ENCODE measurements at regions not wholly inside any gene's neighbourhood (a gene's known extent, or its start where the extent isn't known, plus 50 kb on each side); places are given as distances from the start of the nearest gene placed in this dataset.

DNA sequence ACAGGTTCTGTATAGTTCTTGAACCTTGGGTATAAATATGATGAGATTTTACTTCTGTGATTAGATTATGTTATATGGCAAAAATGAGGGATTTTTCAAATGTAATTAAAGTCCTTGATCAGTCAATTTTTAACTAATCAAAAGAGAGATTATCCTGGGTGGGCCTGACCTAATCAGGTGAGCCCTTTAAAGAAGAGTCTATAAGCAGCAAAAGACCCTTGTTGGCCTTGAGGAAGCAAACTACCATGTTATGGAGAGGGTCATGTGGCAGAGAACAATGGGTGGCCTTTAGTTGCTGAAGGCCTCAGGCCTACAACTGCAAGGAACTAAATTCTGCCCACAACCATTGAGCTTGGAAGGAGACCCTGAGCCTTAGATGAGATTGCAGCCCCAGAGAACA, 102.5 kb upstream of the RIPOR2 start:
- no peak overlapping the region for H3K4me3 Mint-ChIP-seq
- peaks cover 80% of the 10 kb centered on the region for H3K4me1 Mint-ChIP-seq
- H3K27ac Mint-ChIP-seq = peak overlapping the region; percentile 49
- DNase-seq (no peak), ATAC-seq (no peak)
- peaks cover 6% of the 10 kb centered on the region for H3K36me3 Mint-ChIP-seq (ENCODE audit: low read depth)
- no peaks in the 10 kb centered on the region for H3K9me3 Mint-ChIP-seq
- no peaks in the 10 kb centered on the region for H3K27me3 Mint-ChIP-seq

- Mint-ChIP-seq H3K9me3 (no peaks in the 10 kb centered on the region), H3K27me3 (no peaks in the 10 kb centered on the region), H3K4me3 (peak overlapping the region; percentile 37)
Observed at GRCh38 chr6:25038999-25039398, 103.2 kb upstream of the RIPOR2 start.

GRCh38 chr6:25041485-25042035, 105.8 kb upstream of the RIPOR2 start:
- Mint-ChIP-seq H3K9me3 (no peaks in the 10 kb centered on the region), H3K4me1 (peaks cover 62% of the 10 kb centered on the region), H3K27me3 (no peaks in the 10 kb centered on the region), H3K4me3 (peak overlapping the region; percentile 86), H3K27ac (peak overlapping the region; percentile 94), H3K36me3 (ENCODE audit: low read depth) (peaks cover 6% of the 10 kb centered on the region)
- ATAC-seq = no peak
- no peak for DNase-seq

More at GRCh38 chr6:25038999-25039398, 103.2 kb upstream of the RIPOR2 start:
- Mint-ChIP-seq H3K4me1 (peaks cover 84% of the 10 kb centered on the region), H3K27ac (peak overlapping the region; percentile 49), H3K36me3 (ENCODE audit: low read depth) (peaks cover 6% of the 10 kb centered on the region)
- ATAC-seq = no peak
- no peak for DNase-seq

GRCh38 chr6:25042036-25042521, 106.3 kb upstream of the RIPOR2 start:
- H3K27me3 Mint-ChIP-seq = no peaks in the 10 kb centered on the region
- DNase-seq (peak; percentile 43), ATAC-seq (no peak)
- peak overlapping the region; percentile 94 for H3K27ac Mint-ChIP-seq
- H3K4me3 Mint-ChIP-seq = peak overlapping the region; percentile 86
- no peaks in the 10 kb centered on the region for H3K9me3 Mint-ChIP-seq
- H3K36me3 Mint-ChIP-seq (ENCODE audit: low read depth) = peaks cover 6% of the 10 kb centered on the region
- peaks cover 60% of the 10 kb centered on the region for H3K4me1 Mint-ChIP-seq

DNA sequence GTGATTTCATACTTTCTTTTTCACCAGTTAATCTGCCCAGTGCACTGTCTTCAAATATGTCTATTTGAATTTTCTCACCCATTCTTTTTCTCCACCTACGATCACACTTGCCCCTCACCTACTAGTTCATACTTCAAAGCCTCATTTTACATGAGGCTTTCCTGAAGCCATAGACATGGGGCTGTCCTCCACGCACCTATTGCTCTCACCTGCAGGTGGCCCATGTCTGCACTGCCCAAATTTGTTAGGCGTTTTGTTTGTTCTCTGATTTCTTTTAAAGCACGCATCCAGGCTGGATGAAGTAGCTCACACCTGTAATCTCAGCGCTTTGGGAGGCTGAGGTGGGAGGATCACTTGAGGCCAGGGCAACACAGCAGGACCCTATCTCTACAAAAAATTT, 106.8 kb upstream of the RIPOR2 start:
- Mint-ChIP-seq H3K9me3 (no peaks in the 10 kb centered on the region), H3K4me3 (peak overlapping the region; percentile 86), H3K27me3 (no peaks in the 10 kb centered on the region), H3K36me3 (ENCODE audit: low read depth) (peaks cover 6% of the 10 kb centered on the region), H3K27ac (peak overlapping the region; percentile 94), H3K4me1 (peaks cover 58% of the 10 kb centered on the region)
- DNase-seq = no peak
- ATAC-seq = no peak

DNA sequence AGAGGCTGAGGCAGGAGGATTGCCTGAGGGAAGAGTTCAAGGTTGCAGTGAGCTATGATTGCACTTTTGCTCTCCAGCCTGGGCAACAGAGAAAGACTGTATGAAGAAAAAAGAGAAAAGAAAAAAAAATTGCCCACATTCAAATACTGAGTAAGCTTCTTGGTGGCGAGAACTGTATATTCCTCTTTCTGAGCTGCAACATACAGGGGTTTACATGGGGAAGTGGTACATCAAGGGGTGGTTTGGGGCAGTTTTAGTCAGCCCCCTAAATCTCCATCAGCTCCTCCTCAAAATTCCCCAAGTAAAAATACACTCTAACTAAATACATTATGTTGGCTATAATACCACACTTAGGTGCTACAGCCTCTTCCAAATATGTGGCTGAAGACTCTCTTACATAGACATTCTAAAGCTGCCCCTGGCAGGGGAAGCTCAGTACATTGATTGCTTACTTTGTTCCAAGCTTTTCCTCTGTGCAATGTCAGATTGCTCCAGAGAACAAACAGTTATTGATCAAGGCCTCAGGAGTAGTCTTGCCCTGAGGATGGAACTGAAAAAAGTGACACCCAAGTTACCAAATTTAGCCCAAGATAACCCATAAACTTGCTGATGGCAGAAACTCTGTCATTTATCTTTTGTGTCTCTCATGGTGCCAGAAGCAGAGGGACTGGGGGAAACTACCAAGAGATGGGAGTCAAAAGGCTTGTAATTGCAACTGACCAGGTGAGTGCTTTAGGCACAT, 107.4 kb upstream of the RIPOR2 start:
- peaks cover 4% of the 10 kb centered on the region for H3K36me3 Mint-ChIP-seq (ENCODE audit: low read depth)
- H3K27me3 Mint-ChIP-seq = no peaks in the 10 kb centered on the region
- peaks cover 56% of the 10 kb centered on the region for H3K4me1 Mint-ChIP-seq
- H3K9me3 Mint-ChIP-seq = no peaks in the 10 kb centered on the region
- ATAC-seq (no peak), DNase-seq (no peak)
- H3K4me3 Mint-ChIP-seq = peak overlapping the region; percentile 86
- H3K27ac Mint-ChIP-seq = peak overlapping the region; percentile 94

DNA sequence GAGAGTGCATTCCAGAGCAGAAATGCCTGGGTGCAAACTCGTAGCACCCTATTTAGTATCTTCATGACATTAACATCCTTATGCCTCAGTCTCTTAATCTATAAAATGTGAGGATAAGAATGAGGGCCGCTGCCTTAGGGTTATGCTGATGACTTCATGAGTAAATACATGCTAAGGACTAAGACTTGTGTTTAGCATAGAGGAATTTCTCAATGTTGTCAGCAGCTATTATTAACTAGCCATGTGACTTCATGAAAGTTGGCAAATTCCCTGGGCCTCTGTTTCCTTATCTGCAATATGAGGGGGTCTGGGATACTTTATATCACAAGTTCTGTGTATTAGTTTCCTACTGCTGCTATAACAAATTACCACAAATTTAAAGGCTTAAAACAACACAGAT, 108.1 kb upstream of the RIPOR2 start:
- no peaks in the 10 kb centered on the region for H3K27me3 Mint-ChIP-seq
- H3K9me3 Mint-ChIP-seq = no peaks in the 10 kb centered on the region
- H3K4me1 Mint-ChIP-seq = peaks cover 49% of the 10 kb centered on the region
- no peak overlapping the region for H3K4me3 Mint-ChIP-seq
- H3K36me3 Mint-ChIP-seq (ENCODE audit: low read depth) = peaks cover 2% of the 10 kb centered on the region
- DNase-seq = no peak
- no peak for ATAC-seq
- H3K27ac Mint-ChIP-seq = no peak overlapping the region

- Mint-ChIP-seq H3K27me3 (no peaks in the 10 kb centered on the region), H3K4me3 (no peak overlapping the region), H3K27ac (no peak overlapping the region), H3K36me3 (ENCODE audit: low read depth) (no peaks in the 10 kb centered on the region), H3K9me3 (no peaks in the 10 kb centered on the region), H3K4me1 (peaks cover 44% of the 10 kb centered on the region)
- DNase-seq (no peak), ATAC-seq (no peak)
Observed at GRCh38 chr6:25046942-25047341, 111.2 kb upstream of the RIPOR2 start.

DNA sequence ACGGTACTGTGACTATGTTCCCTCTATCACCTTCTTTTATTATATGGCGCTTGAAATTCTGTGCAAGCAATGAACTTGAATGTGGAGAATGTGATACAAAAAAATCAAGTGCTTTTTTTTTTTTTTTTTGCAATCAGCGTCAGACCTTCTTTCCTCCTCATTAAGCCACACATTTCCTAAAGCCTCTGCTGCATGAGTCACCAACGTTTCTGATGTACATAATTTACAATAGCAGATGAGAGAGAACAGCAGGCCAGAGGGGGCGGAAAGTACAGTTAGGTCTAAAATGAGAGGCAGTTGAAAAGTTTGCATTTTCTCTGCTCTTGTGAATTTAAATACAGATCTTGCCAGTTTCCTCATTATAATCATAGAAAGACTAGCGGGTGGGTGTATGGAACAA, 114.6 kb upstream of the RIPOR2 start:
- H3K27me3 Mint-ChIP-seq = no peaks in the 10 kb centered on the region
- peak; percentile 44 for DNase-seq
- peaks cover 4% of the 10 kb centered on the region for H3K9me3 Mint-ChIP-seq

DNA sequence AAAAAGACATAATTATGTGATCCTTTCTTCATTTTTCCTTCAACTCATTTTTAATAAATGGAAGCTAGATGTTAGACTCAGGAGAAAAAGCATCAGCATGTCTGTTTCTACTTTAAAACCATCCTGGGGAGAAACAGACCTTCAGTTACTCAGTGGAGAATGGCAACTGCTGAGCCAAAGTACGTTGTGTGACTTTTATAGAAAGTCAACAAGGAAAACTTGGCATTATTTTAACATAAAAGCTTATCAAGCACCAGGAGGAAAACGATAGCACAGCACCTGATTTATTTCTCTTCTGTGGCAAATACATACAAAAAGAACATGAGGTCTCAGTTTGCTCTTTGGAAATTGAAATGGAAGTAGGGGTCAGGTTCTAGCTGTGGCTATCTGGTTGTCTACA, 115.3 kb upstream of the RIPOR2 start:
- H3K36me3 Mint-ChIP-seq (ENCODE audit: low read depth) = no peaks in the 10 kb centered on the region
- peaks cover 4% of the 10 kb centered on the region for H3K9me3 Mint-ChIP-seq
- peak overlapping the region; percentile 57 for H3K4me3 Mint-ChIP-seq
- H3K4me1 Mint-ChIP-seq = peaks cover 62% of the 10 kb centered on the region
- H3K27me3 Mint-ChIP-seq = no peaks in the 10 kb centered on the region
- DNase-seq (no peak), ATAC-seq (no peak)
- H3K27ac Mint-ChIP-seq = peak overlapping the region; percentile 78

More for the DNA sequence above, 114.6 kb upstream of the RIPOR2 start:
- Mint-ChIP-seq H3K4me1 (peaks cover 56% of the 10 kb centered on the region), H3K4me3 (peak overlapping the region; percentile 57), H3K36me3 (ENCODE audit: low read depth) (no peaks in the 10 kb centered on the region), H3K27ac (peak overlapping the region; percentile 78)
- peak; percentile 91 for ATAC-seq

DNA sequence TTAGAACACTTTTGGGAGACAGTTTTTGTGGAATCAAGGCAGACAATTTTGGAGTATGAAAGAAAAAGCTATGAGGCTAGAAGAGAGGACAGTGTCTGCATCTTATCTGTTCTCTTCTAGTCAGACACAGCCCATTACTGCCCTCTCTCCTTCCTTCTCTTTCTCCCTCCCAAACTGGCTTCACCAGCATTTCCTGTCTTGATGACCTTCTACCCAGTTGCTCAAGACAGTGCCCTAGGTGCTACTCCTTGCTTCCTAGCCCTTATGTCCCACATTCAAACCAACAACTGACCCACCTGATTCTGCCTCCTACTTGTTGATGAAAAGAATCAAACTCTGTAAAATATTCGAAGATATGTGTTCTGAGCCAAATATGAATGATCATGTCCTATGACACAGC, 116.4 kb upstream of the RIPOR2 start:
- H3K4me3 Mint-ChIP-seq = no peak overlapping the region

GRCh38 chr6:25053875-25054371, 118.2 kb upstream of the RIPOR2 start:
- Mint-ChIP-seq H3K4me1 (peaks cover 82% of the 10 kb centered on the region), H3K9me3 (peaks cover 4% of the 10 kb centered on the region), H3K27ac (peak overlapping the region; percentile 62), H3K36me3 (ENCODE audit: low read depth) (no peaks in the 10 kb centered on the region), H3K27me3 (no peaks in the 10 kb centered on the region), H3K4me3 (no peak overlapping the region)
- ATAC-seq (peak; percentile 58), DNase-seq (no peak)

More for the DNA sequence above, 116.4 kb upstream of the RIPOR2 start:
- peaks cover 69% of the 10 kb centered on the region for H3K4me1 Mint-ChIP-seq
- peaks cover 4% of the 10 kb centered on the region for H3K9me3 Mint-ChIP-seq
- DNase-seq (no peak), ATAC-seq (no peak)
- H3K36me3 Mint-ChIP-seq (ENCODE audit: low read depth) = no peaks in the 10 kb centered on the region
- no peaks in the 10 kb centered on the region for H3K27me3 Mint-ChIP-seq
- peak overlapping the region; percentile 52 for H3K27ac Mint-ChIP-seq

- DNase-seq (no peak), ATAC-seq (no peak)
- Mint-ChIP-seq H3K4me1 (peaks cover 80% of the 10 kb centered on the region), H3K9me3 (peaks cover 4% of the 10 kb centered on the region), H3K4me3 (peak overlapping the region; percentile 37), H3K36me3 (ENCODE audit: low read depth) (no peaks in the 10 kb centered on the region), H3K27ac (peak overlapping the region; percentile 62), H3K27me3 (no peaks in the 10 kb centered on the region)
Observed at GRCh38 chr6:25054469-25054868, 118.7 kb upstream of the RIPOR2 start.

DNA sequence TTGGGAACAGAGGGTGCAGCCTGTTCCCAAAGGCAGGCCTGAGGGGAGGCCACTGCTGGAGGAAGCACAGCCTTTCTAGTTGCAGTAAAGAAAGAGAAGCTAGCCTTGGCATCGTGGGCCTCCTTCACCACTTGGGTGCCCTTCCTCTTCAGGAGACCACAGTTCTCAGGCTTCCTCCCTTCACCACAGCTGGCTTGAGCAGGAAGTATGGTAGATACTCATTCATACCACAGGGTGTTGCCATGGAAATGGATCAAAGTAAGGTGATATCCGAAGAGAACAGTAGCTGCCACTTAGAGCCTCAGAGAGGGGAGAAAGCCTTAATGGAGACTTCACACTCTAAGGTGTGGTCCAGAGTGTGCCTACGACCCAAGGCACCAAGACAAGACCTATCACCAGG, 120.4 kb upstream of the RIPOR2 start:
- Mint-ChIP-seq H3K27ac (peak overlapping the region; percentile 78), H3K4me1 (peaks cover 63% of the 10 kb centered on the region), H3K27me3 (no peaks in the 10 kb centered on the region), H3K9me3 (peaks cover 4% of the 10 kb centered on the region), H3K4me3 (peak overlapping the region; percentile 55), H3K36me3 (ENCODE audit: low read depth) (no peaks in the 10 kb centered on the region)
- ATAC-seq = peak; percentile 91
- peak; percentile 41 for DNase-seq

All from activated naive CD8-positive, alpha-beta T cell treated with anti-CD3 and anti-CD28 coated beads, Interleukin-2, amount 50 U/mL, for 24 hours (primary cell).